GM19351 (cell line): ENCODE measurements at regions not wholly inside any gene's neighbourhood (a gene's known extent, or its start where the extent isn't known, plus 50 kb on each side); places are given as distances from the start of the nearest gene placed in this dataset.

Experiments
- ATAC-seq: cut with Tn5 transposase; IDR thresholded peaks from one replicate; pipeline ENCODE4 v1.9.1; 2021; ENCODE audit warnings: mild to moderate bottlenecking, moderate library complexity; ENCODE audit not compliant: unreplicated experiment

DNA sequence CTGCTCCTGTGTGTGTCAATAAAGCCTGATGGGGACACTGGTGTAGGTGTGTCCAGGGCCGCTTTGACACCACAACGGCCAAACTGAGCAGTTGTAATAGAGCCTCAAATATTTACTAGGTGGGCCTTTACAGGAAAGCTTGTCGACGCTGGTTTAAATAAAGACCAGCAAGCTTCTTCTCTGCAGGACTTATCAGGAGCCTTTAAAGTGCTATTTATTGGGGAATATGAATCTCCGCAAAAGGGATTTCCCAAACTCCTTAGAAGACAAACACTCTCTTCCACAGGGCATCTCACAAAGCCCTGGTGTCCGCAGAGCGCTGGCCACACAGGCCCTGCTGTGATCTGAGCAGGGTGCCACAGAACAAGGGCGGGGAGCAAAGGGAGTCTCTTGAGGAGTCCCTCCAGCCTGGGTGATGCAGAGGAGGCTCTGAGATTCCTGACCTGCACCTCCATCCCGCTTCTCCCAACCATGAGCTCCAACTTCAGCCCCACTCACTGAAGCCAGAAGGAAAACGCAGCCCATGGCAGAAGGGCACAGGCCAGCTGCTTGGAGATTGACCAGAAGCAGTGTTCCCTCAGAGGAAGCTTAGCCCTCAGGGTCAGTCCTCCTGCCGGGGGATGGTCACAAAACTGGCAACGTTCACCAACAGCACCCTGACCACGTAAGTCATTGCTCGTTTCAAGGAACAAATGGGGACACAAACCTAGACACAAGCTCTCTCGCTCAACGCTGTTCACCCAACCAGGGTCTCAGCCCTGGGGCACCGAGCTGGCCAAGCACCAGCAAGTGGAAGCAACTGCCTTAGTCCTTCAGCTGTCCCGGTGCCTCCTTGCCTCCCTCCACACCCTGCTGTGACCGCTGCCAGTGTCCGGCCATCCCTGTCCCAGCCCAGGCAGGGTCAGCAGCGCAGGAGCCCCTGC is 129.5 kb downstream of the OAT start:
- ATAC-seq = no peak

DNA sequence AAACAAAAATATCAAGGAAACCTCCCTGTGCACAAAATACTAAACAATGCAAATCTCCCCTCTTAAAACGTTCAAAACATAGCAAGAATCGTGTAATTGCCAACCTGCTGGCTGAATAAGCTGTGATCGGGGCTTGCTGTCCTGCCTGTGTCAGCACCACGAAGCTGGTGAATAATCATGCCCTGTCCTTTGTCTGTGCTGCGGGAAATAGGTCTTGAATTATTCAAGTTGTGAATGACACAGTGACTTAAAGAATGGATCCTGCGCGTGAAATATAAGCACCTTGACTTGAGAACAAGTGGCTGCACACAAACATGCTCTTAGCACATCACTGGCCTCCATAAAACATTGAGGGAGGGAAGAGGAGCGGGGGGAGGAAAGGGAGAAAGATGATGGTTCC is 130.2 kb downstream of the OAT start:
- no peak for ATAC-seq

DNA sequence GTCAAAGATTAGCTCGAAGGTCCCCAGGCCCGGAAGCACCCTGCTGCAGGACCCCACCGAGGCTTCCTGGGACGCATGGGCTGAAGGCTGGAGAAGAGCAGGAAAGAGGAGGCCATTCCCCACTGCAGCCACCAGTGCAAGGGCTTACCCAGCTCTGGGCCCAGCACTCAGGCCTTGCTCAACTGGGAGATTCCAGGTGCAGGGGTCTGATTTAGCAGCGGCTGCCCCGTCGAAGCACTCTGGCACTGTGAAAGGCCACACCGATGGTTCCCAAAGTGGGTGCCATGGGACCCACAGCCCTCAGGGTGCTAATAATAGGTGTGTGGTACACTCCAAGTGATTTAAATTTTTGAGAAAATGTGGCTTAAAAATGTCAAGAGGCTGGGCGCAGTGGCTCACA is 130.9 kb downstream of the OAT start:
- no peak for ATAC-seq

DNA sequence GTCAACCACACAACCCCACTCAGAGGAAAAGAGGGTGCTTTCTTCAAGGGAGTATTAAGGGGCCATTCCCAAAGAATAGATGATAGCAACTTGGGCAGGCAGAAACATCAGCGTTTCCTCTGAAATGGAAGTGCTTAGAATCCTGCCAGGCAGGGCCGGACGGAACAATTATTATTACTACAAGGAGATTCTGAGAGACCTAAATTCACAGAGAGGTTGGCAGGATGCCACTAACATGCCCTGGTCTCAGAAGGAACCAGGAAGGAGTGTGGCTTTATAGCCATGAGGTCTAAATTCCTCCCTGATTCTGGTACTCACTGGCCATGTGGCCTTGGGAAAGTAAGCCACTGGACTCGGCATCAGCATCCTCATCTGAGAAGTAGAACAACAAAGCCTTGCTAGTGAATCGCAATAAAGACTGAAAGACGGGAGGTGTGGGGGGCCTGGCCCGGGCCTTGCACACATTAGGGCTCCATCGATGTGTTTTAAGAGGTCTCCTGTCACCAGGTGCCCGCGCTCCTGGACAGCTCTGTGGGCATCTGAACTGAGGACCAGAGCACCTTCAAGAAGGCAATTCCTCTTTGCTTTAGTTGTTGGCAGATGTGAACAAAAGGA is 131.5 kb downstream of the OAT start:
- no peak for ATAC-seq

DNA sequence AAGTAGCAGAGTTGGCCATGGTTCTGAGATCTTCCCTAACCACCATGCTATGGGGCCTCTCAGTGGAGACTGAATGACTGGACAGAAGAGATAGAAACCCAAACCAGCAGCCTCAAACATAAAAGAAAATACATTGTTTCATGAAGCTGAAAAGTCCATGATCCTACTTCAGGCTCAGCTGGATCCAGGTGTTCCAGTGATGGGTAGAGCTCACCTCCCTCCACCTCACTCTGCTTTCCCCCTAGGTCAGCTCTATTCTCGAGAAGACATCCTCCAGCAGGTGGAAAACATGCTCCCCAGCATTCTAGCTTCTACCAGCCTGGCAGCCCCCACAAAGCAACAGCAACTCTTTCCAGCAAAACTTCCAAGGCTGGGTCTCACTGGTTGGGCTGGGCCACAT is 132.1 kb downstream of the OAT start:
- ATAC-seq = no peak

DNA sequence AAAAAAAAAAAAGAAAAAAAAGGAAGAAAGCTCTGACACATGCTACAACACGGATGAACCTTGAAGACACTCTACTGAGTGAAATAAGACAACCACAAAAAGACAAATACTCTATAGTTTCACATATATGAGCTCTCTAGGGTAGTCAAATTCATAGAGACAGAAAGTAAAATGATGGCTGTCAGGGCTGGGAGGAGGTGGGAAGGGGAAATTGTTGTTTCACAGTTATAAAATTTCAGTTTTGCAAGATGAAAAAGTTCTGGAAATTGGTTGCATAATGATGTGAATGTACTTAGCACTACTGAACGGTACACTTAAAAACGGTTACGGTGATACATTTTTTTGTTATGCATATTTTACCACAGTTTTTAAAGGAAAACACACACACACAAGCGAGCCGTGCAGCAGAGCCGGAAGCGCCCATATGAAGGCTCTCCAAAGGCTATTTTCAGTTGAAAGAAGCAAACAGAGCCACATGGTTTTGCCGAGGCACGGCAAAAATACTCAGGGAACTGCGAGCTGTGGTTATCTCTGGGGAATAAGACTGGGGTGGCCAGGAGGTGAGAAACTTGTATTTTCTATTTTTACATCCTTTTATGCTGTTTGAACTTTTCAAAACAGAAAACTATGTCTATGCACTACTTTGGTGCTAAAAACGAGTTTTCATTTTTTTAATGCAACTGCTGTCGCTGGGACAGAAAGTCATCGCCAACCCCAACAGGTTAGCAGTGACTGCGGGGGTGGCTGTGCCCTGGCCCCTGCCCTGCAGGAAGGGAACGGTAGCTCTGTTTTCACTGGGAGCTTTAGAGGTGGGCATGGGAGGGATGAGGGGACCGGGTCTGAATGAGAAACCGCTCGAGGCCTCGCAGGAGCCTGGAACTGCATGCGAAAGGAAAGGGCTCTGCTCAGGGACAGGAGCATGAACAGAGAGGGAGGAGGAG is 132.9 kb downstream of the OAT start:
- peak; percentile 74 for ATAC-seq

DNA sequence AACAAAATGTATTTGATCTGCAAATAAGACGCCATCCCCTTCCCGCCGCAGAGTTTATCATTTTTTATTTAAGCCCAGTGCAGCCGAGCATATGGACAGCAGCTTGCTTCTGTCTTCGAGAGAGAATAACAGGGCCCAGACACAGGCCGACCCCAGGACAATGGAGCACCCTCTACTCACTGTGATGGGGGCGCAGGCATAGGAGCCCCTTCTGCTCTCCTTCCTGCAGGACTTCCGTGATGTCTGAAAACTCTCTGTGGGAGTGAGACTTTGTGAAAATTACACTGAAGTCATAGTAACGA is 134.8 kb downstream of the OAT start:
- no peak for ATAC-seq

DNA sequence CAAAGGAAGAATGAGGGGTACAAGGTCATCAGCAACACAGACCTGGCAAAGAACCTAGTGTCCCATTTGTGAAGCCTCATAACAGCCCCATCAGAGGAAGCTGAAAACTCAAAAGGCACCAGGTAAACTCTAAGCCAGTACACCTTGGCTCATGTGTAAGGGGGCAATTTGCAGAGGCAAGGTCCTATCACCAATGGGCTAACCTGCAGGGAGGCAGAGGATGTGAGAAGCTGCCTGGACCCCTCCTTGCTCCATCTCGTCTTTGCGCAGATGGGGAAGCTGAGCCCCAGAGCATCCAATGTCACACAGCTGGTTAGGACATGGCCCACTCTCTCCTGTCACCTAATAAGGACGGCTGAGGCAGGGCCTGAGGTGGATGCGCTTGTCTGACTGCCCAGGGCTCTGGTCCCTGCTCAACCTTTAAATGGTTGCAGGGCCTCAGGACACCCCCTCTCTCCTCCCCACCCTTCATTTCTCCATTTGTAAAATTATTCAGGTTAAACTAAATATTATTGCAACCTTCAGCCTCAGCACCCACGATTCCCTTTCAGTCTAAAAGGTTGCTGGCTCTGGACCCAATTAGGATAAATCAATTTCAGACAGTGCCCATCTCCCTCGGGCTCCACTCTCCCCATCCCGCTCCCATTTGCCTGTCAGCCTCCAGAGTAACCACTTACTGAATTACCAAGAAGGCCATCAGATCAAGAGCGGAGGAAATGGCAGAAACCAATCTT is 135.3 kb downstream of the OAT start:
- ATAC-seq = no peak

DNA sequence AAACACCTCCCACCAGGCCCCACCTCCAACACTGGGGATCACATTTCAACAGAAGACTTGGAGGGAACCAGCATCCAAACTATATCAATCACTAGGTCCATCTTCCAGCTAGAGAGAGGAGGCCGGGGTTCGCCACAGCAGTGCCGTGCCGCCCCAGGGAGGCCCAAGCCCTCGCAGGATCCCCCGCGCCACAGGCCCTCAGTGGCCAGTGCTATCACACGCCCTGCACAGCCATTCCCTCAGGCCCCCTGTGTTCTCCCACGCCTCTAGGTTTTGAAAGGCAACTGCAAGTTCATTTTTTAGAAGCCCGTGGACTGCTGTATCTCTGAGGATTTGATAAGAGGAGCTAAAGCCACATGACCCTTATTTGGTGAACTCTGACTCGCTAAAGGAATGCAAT is 136.4 kb downstream of the OAT start:
- no peak for ATAC-seq

DNA sequence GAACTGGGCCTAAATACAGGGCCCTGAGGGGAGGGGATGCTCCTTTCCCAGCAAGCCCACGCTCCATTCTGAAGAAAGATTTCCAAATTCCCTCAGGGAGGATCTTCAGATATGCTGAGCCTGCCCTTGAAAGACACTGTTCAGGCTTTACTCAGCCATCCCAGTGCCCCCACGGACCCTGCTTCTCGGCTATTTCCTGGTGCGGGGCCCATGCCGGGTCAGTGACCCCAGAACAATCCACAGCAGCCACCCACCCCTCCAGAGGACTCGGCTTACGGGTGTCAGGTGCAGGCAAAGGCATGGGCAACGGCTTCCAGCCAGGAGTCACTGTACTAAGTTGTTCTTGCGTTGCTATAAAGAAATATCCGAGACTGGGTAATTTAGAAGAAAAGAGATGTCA is 137.1 kb downstream of the OAT start:
- no peak for ATAC-seq

DNA sequence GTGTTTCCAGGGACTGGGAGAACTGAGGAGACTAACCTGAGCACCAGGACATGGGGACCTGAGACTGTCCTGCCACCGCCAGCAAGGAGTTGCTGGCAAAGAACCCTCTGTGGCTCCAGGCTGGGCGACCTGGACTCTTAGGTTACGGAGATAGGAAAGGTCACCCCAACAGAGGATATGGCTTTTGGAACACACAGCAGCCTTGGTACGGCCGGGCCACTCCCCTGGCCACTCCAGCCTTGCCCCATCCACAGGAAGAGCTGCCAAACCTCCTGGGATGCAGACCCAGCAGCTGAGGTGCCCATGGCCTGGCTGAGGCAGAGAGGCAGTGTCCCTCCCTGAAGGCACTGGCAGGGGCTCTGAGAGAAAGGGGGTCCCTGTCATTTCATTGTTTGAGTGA is 137.8 kb downstream of the OAT start:
- ATAC-seq = no peak

DNA sequence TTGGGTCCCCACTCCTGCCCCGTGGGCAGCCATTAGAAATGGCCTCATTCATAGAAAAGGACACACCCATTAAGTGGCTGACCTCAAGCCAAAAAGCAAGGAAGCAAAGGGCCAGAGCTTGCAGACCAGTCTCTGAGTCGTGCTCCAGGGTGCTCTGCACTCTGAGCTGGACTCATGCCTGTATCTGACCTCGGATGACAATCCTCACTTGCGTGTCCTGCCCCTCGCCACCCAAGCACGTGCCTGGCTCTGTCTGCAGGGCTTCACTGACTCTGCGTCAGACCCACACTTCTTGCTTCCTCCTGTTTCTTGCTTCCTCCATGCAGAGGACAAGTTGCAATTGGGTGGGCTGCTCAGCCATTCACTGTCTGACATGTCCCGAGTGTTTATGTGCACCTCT is 138.8 kb downstream of the OAT start:
- no peak for ATAC-seq

DNA sequence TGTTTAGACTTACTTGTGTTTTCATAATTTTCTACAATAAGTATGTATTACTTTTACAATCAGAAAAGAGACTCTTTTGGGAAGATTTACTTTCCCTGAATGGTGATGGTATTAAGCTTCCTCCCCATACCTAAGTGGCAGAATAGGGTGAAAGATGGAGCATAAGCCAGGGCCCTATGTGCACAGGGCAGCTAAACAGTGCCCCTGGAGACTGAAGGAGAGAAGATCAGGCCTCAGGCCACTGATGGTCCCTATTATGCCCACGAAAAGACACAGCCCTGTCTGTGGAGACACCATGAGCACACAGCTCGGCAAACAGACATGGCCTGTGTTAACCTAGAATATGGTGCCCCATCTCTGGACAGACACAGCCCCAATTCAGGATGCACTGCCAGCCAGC is 139.4 kb downstream of the OAT start:
- ATAC-seq = no peak

DNA sequence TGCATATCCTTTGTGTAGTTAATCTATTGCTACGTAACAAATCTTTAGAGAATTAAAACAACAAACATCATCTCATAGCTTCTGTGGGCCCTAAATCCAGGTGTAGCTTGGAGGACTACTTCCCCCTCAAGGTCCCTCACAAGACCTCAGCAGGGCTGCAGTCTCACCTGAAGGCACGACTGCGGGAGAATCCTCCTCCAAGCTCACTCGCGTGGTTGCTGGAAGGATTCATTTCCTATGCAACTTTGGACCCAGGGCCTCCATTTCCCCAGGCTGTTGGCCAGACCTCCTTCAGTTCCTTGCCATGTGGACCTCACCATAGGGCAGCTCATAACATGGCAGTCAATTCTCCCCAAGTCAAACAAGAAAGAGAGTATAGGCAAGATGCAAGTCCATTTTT is 140.4 kb downstream of the OAT start:
- ATAC-seq = no peak

DNA sequence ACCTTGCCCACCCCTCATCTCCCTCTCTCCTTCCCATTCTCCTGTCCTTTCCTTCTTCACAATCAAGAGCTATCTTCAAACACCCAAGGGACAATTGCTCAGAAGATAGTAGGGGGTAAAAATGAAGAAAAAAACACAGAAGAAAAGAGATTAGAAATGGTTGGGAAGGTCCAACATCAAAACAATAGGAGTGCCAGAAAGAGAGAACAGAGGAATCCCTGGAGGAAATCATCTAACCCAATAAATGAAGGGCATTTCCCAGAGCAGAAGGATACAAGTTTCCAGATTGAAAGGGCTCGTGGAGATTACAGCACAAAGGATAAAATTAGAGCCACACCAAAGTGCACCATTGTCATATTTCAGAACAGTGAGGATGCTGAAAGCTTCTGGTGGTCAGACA is 145.6 kb downstream of the OAT start:
- no peak for ATAC-seq

DNA sequence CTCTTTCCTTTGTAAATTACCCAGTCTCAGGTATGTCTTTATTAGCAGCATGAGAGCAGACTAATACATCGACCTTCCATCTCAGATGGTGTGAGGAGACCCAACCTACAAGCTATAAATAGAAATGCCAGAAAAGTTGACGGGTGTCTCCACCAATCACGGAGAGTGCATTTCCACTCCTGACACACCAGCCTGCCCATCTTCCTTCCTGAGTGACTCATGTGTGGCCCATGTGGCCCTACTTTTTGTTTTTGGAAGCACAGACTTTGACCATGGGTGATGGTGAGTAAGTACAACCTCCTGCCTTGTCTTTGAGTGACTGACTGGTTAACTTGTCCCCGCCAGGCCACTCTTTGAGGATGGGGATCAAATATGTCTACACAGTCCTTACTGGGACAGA is 147.0 kb downstream of the OAT start:
- ATAC-seq = no peak

DNA sequence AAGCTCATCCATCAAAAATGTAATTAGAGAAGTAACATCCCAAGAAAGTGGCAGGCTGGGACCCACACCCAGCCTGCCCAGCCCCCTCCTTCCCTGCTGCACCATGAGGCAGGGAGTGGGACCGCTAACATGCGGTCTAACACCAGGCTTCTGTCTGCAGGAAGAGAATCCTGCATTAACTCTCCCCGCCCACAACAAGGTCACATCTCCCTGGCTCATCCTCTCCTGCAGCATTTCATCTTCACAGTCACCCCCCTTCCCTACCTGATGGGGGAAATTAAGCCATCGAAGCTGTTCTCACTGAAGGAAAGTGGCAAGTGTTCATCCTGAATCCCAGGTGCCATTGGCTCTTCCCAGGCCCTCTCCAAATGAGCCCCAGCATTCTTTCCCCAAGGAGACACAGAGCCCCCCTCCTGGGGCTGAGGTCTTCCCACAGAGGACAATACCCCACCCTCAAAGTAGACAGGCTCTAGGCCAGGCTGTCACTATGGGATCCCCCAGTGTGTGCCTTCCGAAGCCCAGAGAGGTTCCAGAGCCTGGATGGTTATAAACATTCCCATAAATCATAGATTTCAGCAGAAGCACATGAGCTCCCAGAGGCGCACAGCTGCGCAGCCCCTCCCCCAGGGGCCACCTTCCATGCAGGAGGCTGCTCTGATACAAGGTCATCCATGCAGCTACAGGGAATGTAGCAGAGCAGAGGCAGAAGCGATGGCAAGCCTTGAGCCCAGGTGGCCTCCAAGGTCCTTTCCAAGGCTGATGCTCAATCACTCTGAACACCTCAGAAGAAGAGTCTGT is 148.0 kb downstream of the OAT start:
- ATAC-seq = no peak

DNA sequence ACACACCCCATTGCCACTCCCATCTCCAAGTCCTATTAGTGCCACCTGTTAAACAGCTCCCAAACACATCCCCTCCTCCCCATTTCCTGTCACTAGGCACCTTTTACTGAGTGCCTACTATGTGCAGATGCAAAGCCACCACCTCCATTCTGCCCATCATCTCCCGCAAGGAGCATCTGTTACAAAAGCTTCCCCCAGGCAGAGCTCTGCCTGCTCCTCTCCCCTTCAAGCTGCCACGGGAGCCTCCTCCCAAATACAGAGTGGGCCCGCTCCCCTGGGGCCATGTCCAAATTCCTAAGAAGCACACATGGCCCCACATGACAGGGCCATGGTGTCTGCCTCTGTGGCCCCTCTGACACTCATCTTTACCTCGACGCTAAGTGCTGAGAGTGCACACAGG is 149.7 kb downstream of the OAT start:
- ATAC-seq = no peak

DNA sequence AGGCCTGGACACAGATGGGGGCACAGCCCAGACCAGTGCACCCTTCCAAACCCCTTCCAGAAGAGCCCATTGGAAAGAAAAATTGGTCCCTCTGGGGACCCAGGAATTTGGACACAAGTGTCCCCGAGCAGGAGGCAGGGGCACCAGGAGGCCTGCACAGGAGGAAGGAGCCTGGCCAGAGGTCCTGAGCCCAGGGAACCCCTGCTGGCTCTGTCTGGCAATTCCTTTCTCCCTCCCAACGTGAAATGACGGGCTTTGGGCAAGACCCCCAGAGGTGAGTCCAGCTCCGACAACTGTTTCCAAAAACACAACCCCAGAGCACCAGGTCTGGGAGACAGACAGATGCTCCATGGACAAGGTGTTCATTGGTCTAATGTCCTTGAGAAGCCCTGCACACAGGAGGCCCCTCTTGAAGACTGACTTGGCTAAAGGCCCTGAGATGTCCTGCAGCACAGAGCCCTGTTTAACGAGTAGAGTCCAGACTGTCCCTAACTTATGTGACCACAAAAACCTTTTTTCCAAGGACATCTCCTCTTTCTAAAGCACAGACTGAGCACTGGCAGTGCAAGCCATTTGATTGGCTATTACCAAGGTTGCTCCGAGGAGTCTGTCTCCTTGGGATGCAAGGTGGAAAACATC is 150.7 kb downstream of the OAT start:
- no peak for ATAC-seq
